ENCODE measurements at regions not wholly inside any gene's neighbourhood (a gene's known extent, or its start where the extent isn't known, plus 50 kb on each side); places are given as distances from the start of the nearest gene placed in this dataset.

DNA sequence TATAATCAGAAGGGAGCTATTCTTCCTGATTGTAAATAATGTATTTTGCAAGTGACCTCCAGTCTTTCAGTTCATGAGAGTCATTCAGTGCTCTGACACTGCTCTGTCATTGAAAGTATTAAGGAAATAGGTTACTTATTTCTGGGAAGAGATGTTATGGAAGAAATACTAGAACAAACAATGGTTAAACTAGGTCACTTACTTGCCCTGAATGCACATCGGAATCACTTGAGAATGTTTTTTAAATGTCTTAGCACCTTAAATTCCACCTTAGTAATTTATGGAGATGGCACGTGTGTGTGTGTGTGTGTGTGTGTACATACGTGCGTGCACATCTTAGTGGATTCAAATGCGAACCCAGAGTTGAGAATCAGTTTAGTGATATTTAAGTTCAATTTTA is 126.6 kb upstream of the KCNH7 start:
- TF ChIP-seq POLR2A (IDR thresholded peaks at IDR 0.05; ENCODE audit: low read depth, low read length) (no peak), POLR2AphosphoS5 (IDR thresholded peaks at IDR 0.05; ENCODE audit: low read depth, low read length) (no peak), PAX5 (IDR thresholded peaks at IDR 0.05; ENCODE audit: insufficient read depth, low read length, severe bottlenecking) (no peak), TAF1 (IDR thresholded peaks at IDR 0.05; ENCODE audit: low read depth, low read length) (no peak), POU2F2 (IDR thresholded peaks at IDR 0.05; ENCODE audit: low read depth, low read length) (no peak), SPI1 (IDR thresholded peaks at IDR 0.05; ENCODE audit: low read depth, low read length) (no peak)
